OCI-LY7 (cell line): ENCODE measurements at regions not wholly inside any gene's neighbourhood (a gene's known extent, or its start where the extent isn't known, plus 50 kb on each side); places are given as distances from the start of the nearest gene placed in this dataset.

Experiments used
- EZH2phosphoT487 ChIP-seq: fragments of 200-600 bp; sonication (generic); IDR thresholded peaks from 2 replicates; pipeline ENCODE4 v1.6.1; 2018; ENCODE audit warnings: low read depth, borderline replicate concordance, mild to moderate bottlenecking, mixed run types, antibody characterized with exemption, low read length, moderate library complexity, mixed read lengths
- TF ChIP-seq, protein P1 (sequence below): fragments of 200-600 bp; sonication (generic); conservative IDR thresholded peaks from 2 replicates; pipeline ENCODE4 v1.5.1; 2014; ENCODE audit warnings: mild to moderate bottlenecking, antibody characterized with exemption, low read length, moderate library complexity, mixed read lengths

DNA sequence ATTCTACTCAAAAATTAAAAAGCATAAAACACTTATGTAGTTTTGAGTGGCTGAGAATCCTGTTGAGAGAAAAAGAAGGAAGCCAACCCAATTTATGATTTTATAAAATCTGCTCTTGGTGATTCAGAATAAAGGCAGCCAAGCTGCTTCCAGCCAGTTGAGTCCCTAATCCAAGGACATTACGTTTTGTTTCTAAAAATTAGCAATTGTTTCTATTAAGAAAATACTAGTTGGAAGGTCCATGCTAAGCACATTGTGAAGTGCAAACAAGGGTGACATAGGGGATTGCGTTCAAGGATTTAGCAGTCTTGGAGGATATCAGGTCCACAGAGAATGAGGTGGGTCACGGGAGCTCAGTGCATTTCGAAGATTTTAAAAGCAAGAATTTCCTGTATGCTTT is 987.7 kb downstream of the TYW1 start:
- TF ChIP-seq, protein P1, sequence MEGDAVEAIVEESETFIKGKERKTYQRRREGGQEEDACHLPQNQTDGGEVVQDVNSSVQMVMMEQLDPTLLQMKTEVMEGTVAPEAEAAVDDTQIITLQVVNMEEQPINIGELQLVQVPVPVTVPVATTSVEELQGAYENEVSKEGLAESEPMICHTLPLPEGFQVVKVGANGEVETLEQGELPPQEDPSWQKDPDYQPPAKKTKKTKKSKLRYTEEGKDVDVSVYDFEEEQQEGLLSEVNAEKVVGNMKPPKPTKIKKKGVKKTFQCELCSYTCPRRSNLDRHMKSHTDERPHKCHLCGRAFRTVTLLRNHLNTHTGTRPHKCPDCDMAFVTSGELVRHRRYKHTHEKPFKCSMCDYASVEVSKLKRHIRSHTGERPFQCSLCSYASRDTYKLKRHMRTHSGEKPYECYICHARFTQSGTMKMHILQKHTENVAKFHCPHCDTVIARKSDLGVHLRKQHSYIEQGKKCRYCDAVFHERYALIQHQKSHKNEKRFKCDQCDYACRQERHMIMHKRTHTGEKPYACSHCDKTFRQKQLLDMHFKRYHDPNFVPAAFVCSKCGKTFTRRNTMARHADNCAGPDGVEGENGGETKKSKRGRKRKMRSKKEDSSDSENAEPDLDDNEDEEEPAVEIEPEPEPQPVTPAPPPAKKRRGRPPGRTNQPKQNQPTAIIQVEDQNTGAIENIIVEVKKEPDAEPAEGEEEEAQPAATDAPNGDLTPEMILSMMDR, result no peak
- TF ChIP-seq EZH2phosphoT487, result no peak
